Tongue (tissue), 1 donor: ENCODE measurements at regions not wholly inside any gene's neighbourhood (a gene's known extent, or its start where the extent isn't known, plus 50 kb on each side); places are given as distances from the start of the nearest gene placed in this dataset.

ENCODE experiments used
- DNase-seq: peaks from one replicate; pipeline ENCODE4 v3.0.0-alpha.2; 2015

GRCh38 chr13:104024416-104025170, 958.4 kb upstream of the SLC10A2 start:
- no peak for DNase-seq

DNA sequence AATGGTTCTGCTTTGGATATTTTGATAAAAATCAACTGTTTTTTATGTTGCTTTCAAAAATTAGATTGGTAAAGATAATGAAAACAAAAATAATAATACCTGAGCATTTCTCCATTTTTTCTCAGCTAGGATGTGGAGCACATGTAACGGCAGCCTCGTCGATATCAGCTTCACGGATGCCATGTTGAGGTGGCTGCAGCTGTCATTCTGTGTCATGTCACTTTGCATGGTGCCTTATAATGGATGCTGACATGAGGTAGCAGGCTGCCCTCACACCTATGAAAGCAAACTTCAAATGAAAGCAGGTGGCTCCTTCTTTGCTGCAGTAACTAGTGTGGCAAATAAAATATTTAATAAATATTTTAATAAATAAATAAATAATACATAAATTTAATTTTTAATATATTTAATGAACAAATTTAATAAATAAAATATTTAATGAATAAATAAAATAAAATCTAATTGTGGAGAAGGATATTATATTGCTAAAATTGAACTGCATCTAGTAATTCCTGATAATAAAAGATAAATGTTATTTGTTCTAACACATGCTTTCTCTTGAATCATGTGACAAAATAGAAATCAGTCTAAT, 955.7 kb upstream of the SLC10A2 start:
- DNase-seq = no peak

DNA sequence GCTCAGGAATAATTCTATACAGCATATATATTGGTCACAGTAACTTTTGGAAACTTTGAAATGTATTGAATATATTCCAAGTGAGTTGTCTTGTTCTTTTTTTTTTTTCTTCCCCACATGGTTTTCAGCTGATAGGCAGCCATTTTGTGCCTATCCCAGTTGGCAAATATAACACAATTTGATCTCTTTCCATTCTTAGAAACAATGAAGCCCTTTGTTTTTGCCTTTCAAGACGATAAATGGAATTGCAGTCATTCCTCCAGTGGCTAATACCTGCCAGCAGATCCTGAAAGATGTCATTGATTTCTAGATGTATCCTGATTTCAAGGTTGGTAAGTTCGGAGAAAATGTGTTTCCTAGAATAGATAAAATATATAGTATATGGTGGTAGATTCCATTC, 951.1 kb upstream of the SLC10A2 start:
- DNase-seq = no peak

DNA sequence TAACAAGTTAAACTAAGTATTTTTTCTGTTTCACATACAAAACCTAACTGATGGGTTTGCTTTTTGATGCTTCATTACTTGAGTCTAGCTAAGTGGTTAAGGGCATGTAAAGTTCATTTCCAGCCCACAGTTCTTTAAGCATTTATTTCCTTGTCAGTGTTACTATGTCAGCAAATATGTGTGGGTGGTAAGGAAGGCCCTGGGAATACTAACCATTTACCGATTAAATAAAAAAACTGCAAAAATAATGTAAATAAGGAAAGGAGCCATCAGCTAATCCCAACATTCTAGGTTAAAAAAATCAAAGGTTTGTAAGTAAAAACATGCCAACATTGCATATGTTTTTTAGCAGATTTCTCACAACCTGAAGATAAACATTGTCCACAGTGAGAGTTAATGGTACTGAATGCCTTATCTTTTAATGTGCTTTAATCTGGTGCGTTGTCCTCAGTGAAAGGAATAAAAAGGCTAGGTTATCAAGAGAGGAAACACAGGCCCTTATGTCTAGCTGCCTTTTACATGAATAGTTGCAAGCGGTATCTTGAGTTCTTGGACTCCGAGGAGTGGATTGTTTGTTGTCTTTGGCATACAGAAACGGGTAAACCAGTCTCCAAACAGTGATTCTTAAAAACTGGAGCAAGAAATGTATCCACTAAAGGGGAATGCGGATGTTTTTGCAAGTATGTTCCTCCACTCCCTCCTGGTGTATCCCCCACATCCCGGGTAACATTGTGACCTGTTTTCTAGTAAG, 949.6 kb upstream of the SLC10A2 start:
- DNase-seq = no peak

DNA sequence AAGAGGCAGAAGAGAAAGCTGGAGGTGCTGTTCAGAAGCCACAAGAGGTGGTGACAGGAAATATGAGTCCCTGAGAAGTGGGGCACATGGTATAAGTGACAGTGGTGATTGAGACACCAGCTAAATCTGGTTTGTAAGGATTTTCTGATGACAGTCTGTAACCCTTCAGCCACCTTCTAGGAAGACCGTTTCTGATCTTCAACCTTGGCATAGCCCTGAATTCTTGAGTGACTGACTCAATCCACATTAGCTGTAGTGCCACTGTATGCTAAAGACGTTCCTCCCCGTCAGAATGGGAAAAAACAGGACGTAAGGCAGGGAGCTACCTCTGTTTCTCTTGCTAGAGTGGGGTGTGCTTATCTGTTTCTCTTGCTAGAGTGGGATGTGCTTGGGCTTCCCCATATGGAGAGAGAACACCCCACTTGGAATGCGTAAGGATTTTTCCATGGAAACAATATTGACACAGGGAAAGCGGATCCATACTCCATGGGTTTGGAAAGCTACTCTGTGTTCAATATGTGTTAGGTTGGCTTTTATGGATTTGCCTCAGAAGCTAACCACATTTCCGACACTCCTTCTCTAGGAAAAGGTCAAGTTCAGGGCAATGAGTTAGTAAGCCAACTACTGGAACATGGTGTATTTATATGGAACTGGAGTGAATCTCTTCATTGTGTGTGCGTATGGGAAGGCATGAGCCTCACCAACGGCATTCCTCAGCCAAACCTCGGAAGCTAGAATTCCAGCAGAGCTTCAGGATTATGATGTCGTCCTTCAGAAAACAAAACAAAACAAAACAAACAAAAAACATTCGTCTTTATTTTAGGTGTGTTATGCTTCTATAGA, 948.8 kb upstream of the SLC10A2 start:
- DNase-seq = no peak

GRCh38 chr13:104011505-104012241, 945.5 kb upstream of the SLC10A2 start:
- peak; percentile 32 for DNase-seq

DNA sequence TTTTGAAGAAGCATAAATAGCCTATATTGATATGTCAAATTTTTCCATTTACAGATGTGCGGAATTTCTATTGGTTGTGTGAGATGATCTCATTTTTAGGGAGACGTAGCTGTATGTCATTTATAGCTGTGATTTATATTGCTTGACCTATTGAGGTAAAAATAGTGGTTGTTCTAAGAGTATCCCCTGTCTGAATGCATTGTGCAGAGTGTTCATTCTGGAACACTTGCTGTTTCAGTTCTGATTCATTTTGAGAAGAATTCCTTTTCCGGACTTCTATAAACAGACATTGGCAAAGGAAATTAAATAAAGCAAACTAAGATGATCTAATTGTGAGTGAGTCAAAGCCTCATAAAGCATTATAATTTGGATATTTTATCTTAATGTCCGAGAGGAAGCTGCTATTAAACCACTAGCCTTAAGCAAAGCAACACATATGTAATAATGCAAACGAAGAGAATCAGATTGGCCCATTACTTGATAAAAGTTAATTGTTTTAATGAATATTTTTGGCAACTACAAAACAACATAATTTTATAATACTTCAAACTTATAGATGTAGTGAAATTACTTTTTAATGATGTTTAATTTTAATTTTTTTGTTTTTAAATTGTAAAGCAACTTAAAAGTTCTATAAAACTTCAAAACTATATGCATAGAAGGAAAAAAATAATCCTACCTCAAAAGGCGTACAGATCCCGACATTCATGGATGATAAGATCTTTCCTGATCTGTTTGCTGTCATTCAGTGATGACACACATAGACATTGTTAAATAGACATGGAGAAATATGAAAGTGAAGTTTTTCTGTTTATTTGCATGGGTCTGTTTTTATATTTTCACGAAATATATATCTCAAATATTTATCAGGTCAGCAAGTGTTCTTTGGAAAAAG, 942.6 kb upstream of the SLC10A2 start:
- DNase-seq = no peak

DNA sequence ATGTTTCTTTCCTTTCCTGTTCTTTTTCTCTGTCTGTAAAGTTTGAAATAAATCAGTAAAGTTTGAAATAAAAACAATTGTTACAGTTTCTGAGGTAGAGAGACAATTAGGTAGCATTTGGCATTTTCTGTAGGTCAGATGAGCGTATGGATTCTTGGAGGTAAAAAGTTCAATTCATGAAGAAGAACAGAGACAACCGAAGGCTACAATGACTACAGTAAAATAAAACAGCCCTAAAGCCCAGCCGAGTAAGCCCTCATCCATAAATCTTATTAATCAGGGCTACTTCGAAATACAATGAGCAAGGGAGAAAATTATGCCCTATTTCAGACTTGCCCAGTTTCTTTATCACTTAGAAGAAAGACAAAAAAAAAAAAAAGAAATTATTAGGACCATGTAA, 941.9 kb upstream of the SLC10A2 start:
- DNase-seq = no peak

DNA sequence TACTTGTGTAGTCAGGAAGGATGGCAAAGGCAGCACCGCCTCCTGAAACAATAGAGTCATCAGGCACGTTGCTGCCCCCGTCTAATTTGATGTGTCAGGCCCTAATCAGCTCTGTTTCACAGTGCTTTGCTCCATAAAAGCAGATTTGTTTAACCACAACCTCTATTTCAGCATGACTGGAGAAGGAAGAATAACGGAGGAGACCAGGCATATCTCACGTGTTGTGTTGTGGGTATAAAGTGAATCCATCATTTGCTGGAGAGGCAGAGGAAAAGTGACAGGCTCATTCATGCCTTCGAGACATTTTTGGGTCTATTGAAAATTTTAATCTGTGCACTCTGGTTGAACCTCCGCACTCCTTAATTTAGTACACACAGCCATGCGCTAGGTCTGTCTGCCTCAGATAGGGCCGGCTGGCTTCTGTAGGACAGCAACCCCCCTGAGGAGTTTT, 940.4 kb upstream of the SLC10A2 start:
- no peak for DNase-seq

DNA sequence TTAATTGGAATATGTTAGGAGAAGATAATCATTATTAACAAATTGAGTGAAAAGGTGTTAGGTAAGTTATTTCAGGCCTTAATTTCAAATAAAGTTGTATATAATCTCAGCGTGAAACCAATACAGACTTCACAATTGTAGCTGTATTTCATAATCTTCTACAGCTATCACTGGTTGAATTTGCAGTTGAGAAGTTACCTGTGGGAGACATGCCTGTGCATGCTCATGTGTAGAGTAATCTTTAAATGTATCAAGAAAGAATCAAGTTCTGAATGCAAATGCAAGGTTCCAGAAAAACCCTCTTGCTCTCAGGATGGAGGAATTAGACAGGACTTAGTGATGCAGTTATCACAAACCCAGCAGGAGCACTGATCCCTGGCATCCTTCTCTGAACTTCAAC, 938.4 kb upstream of the SLC10A2 start:
- DNase-seq = no peak

GRCh38 chr13:104002216-104002615, 936.0 kb upstream of the SLC10A2 start:
- no peak for DNase-seq

GRCh38 chr13:104001766-104002165, 935.5 kb upstream of the SLC10A2 start:
- no peak for DNase-seq

GRCh38 chr13:103996733-103997132, 930.5 kb upstream of the SLC10A2 start:
- no peak for DNase-seq

DNA sequence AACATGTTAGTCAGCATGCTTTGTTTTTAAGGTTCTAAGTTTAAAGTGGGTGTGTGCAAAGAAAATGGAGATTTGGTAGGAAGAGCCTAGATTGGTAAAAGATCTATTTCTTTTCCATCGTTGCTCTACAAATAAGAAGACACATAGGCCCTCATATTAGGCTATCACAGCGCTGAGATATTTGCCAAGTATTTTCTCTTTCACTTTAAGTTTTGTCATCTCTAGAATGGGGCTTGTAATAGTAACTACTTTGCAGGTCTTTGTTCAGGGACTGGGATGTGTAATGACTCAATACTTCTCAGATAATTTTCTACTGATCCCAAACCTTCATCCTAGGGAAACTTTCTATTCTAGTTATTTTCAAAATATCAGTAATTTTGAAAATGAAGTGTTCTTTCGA, 917.7 kb upstream of the SLC10A2 start:
- no peak for DNase-seq

- no peak for DNase-seq
Observed at GRCh38 chr13:103976371-103976770, 910.2 kb upstream of the SLC10A2 start.

GRCh38 chr13:103973740-103974139, 907.5 kb upstream of the SLC10A2 start:
- no peak for DNase-seq

DNA sequence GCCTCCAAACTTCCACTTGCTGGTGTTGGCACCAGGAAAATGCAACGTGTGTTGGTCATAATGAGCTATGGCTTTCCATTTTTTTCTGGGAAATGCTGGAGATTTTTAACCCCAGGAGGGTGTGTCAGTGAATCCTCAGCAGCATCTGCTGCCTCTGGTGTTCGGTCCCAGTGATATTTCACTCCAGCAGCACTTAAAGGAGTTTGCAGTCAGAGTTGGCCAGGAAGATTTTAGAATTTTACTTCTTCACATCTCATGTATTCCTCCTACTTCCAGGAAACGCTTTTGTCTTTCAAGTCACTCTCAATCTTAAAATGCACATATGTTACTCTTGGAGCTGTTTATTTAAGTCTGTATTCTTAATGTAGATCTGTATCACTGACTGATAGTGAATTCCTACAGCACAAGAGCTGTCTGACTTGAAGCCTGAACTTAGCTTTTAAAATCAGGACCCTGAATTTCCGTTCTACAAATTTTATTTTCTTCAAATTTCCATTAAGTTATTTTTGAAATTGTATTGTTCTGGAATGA, 903.4 kb upstream of the SLC10A2 start:
- DNase-seq = no peak

DNA sequence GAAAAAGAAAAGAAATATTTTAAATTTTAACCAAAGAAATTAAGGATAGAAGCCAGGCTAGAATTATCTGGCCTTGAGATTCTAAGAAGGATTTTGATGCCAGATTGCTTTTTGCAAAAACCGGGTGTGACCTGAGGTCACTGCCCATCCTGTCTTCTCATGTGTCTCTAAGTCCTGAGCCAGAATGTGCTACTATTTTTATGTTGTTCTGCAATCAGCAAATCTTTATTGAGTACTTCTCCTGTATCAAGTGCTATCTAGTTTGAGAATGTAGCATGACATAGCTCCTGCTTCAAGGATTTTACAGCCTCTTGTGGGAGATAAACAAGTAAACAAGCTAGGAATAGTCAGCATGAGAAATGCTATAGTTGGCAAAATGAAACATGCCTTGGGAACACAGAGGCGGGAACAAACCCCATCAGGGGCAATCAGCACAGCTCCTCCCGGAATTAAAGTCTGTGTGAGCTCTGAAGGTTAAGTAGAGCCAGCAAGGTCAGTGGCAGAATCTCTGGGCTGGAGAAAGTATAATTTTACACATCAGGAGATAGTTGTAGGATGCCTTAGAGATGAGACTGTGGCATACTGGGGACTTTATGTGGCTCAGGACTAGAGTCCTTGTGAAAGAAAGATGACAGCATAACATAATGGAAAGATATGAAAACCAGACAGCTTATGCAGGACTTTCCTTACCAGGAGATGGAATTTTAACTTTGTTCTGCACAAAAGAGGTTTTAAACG, 899.5 kb upstream of the SLC10A2 start:
- no peak for DNase-seq

- no peak for DNase-seq
Observed at GRCh38 chr13:103961784-103962183, 895.6 kb upstream of the SLC10A2 start.

DNA sequence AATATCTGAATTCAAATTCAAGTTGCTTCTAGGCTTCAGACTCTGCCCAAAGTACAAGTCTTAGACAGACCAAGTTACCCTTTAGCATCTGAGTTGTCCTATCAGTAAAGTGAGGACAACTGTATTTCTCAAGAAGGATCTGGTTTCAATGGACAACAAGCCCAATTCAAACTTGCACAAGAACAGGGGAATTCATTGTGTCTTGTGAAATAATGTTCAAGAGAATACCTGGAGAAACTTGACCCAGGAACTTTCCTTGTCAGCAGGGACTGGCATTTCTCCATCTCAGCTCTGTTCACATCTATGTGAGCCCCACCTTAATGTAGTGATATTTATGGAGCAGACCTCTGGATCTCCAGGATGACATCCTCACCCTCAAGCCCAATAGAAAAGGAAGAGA, 894.9 kb upstream of the SLC10A2 start:
- DNase-seq = no peak
